Endothelial cell (in vitro differentiated cells): ENCODE measurements at regions not wholly inside any gene's neighbourhood (a gene's known extent, or its start where the extent isn't known, plus 50 kb on each side); places are given as distances from the start of the nearest gene placed in this dataset.

Experiments used
- DNase-seq: peaks from one replicate; pipeline ENCODE4 v3.0.0; 2021; ENCODE audit warnings: low spot score
- H3K27ac Mint-ChIP-seq: one replicate; pipeline ENCODE4 v1.8.0; 2021; ENCODE audit warnings: mixed read lengths, inconsistent platforms; ENCODE audit not compliant: unreplicated experiment
- H3K27me3 Mint-ChIP-seq: one replicate; pipeline ENCODE4 v1.8.0; 2021; ENCODE audit warnings: mild to moderate bottlenecking, moderate library complexity, mixed read lengths, inconsistent platforms; ENCODE audit not compliant: unreplicated experiment
- H3K36me3 Mint-ChIP-seq: one replicate; pipeline ENCODE4 v1.8.0; 2021; ENCODE audit warnings: mild to moderate bottlenecking, low read depth, mixed read lengths, inconsistent platforms; ENCODE audit not compliant: unreplicated experiment
- H3K4me1 Mint-ChIP-seq: one replicate; pipeline ENCODE4 v1.8.0; 2021; ENCODE audit warnings: mild to moderate bottlenecking, mixed read lengths, inconsistent platforms; ENCODE audit not compliant: unreplicated experiment
- H3K4me3 Mint-ChIP-seq: one replicate; pipeline ENCODE4 v1.8.0; 2021; ENCODE audit warnings: mild to moderate bottlenecking, mixed read lengths, inconsistent platforms; ENCODE audit not compliant: unreplicated experiment
- H3K9me3 Mint-ChIP-seq: one replicate; pipeline ENCODE4 v1.8.0; 2021; ENCODE audit warnings: mixed read lengths, inconsistent platforms; ENCODE audit not compliant: unreplicated experiment
- TF ChIP-seq, protein P1 (sequence below): fragments of 200-600 bp; sonication (generic); IDR thresholded peaks from one replicate; pipeline ENCODE4 v1.5.0; 2021; ENCODE audit warnings: antibody characterized with exemption; ENCODE audit not compliant: unreplicated experiment

DNA sequence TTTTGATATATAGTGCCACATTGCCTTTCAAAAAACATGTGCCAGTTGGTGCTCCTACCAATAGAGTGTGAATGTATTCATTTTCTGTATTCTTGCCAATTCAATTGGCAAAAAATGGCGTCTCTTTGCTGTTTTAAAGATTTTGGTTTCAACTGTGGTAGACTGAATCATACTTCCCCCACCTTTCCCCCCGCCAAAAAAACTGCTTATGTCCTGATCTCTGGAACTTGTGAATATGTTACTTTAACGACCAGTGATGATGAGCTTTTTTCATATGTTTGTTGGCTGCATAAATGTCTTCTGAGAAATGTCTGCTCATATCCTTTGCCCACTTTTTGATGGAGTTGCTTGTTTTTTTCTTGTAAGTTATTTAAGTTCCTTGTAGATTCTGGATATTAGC, 325.1 kb upstream of the KCNJ16 start:
- H3K27me3 Mint-ChIP-seq: no peaks in the 10 kb centered on the region
- H3K4me3 Mint-ChIP-seq: no peak overlapping the region
- no peak overlapping the region for H3K27ac Mint-ChIP-seq
- H3K4me1 Mint-ChIP-seq: no peaks in the 10 kb centered on the region
- H3K9me3 Mint-ChIP-seq: no peaks in the 10 kb centered on the region
- TF ChIP-seq, protein P1, sequence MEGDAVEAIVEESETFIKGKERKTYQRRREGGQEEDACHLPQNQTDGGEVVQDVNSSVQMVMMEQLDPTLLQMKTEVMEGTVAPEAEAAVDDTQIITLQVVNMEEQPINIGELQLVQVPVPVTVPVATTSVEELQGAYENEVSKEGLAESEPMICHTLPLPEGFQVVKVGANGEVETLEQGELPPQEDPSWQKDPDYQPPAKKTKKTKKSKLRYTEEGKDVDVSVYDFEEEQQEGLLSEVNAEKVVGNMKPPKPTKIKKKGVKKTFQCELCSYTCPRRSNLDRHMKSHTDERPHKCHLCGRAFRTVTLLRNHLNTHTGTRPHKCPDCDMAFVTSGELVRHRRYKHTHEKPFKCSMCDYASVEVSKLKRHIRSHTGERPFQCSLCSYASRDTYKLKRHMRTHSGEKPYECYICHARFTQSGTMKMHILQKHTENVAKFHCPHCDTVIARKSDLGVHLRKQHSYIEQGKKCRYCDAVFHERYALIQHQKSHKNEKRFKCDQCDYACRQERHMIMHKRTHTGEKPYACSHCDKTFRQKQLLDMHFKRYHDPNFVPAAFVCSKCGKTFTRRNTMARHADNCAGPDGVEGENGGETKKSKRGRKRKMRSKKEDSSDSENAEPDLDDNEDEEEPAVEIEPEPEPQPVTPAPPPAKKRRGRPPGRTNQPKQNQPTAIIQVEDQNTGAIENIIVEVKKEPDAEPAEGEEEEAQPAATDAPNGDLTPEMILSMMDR: no peak
- no peak for DNase-seq
- H3K36me3 Mint-ChIP-seq: no peaks in the 10 kb centered on the region

- no peak overlapping the region for H3K27ac Mint-ChIP-seq
- H3K4me3 Mint-ChIP-seq: no peak overlapping the region
- H3K36me3 Mint-ChIP-seq: no peaks in the 10 kb centered on the region
- H3K4me1 Mint-ChIP-seq: no peaks in the 10 kb centered on the region
- H3K27me3 Mint-ChIP-seq: no peaks in the 10 kb centered on the region
- no peak for DNase-seq
- TF ChIP-seq, protein P1: no peak
- no peaks in the 10 kb centered on the region for H3K9me3 Mint-ChIP-seq
These were observed 317.2 kb upstream of the KCNJ16 start for GRCh38 chr17:69757688-69758430.

DNA sequence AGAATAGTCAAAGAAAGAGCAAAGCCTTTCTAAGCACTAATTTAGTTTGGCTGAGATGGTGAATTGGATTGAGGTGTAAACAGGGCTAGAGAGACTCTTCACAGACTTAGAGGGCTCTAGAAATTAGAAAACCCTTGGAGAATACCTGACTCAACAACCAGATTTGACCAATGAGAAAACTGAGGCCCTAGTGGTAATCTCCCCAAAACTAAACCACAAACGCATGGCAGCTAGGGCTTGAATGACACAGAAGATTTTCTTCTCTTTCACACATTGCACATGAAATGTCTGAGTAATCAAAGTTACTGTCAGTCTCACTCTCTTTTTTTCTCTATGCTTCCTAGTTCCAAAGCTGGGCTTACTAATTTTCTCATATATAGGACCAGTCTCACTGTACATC, 314.5 kb upstream of the KCNJ16 start:
- DNase-seq: no peak
- Mint-ChIP-seq H3K27me3 (no peaks in the 10 kb centered on the region), H3K36me3 (no peaks in the 10 kb centered on the region), H3K9me3 (no peaks in the 10 kb centered on the region), H3K4me3 (no peak overlapping the region), H3K27ac (no peak overlapping the region), H3K4me1 (no peaks in the 10 kb centered on the region)
- TF ChIP-seq, protein P1: no peak

DNA sequence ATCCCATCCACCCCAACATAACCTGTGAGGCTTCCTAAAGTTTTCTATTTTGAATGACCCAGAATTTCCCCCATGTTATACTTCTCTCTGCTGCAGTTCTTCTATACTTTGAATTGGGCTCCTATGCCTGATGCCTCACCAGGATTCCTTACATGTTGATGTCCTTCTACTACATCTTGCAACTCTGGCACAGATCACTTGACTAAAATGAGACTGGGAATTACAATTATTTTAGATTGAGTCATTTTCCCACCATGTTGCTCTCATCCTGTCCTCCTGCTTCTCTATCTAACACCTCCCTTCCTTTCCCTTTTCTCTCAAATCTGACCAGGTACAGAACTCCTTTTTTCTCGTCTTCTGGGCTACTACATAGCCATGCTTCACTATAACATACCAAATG, 314.0 kb upstream of the KCNJ16 start:
- DNase-seq: no peak
- no peaks in the 10 kb centered on the region for H3K27me3 Mint-ChIP-seq
- H3K4me3 Mint-ChIP-seq: no peak overlapping the region
- H3K36me3 Mint-ChIP-seq: no peaks in the 10 kb centered on the region
- no peaks in the 10 kb centered on the region for H3K9me3 Mint-ChIP-seq
- TF ChIP-seq, protein P1: no peak
- no peak overlapping the region for H3K27ac Mint-ChIP-seq
- H3K4me1 Mint-ChIP-seq: no peaks in the 10 kb centered on the region

DNA sequence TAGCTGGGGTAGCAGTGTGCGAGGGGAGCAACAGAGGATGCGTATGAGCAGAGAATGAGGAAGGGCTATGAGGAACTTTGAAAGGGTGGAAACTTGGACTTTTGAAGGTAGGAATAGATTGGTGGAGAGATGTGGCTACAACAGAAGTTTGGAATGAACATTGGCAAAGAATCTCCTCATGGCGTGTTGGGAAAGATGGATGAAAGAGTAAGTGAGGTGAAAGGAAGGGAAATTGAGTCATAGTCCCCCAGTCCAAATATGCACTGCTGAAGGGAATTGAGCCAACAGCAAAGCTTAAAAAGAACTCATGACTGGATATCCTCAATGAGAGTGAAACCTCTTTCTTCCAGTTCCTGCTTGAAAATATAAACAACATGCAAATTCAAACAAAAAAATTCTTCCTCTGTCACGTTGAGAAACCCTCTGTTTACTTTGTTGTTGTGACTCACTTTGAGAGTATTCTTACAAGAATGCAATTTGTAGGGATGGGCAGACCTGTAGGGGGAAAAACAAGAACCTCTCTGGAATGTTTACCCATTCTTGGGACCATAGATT, 313.2 kb upstream of the KCNJ16 start:
- H3K27ac Mint-ChIP-seq: no peak overlapping the region
- no peaks in the 10 kb centered on the region for H3K36me3 Mint-ChIP-seq
- no peaks in the 10 kb centered on the region for H3K4me1 Mint-ChIP-seq
- TF ChIP-seq, protein P1: no peak
- H3K27me3 Mint-ChIP-seq: no peaks in the 10 kb centered on the region
- H3K9me3 Mint-ChIP-seq: no peaks in the 10 kb centered on the region
- H3K4me3 Mint-ChIP-seq: no peak overlapping the region
- no peak for DNase-seq
